GM18858 (cell line): ENCODE measurements at regions not wholly inside any gene's neighbourhood (a gene's known extent, or its start where the extent isn't known, plus 50 kb on each side); places are given as distances from the start of the nearest gene placed in this dataset.

Experiments
- ATAC-seq: cut with Tn5 transposase; IDR thresholded peaks from one replicate; pipeline ENCODE4 v1.9.1; 2021; ENCODE audit not compliant: unreplicated experiment

DNA sequence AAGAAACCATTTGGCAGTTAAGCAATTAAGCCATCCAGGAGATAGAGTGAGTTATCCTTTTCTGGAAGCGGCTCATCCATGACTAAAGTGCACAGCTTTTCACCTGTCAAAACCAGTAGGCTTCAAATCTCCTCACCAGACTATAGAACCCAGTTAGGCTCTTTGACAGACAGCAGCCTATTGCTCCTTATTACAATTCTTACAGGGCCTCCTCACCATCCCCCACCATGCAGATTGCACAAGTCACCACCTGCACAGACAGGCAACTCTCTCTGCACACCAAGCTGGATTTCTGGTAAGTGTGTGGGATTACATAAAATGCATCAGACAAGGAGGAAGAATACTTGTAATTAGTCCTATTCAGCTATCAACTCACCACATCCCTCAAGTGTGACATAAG lies 301.6 kb downstream of the SNX13 start:
- no peak for ATAC-seq

DNA sequence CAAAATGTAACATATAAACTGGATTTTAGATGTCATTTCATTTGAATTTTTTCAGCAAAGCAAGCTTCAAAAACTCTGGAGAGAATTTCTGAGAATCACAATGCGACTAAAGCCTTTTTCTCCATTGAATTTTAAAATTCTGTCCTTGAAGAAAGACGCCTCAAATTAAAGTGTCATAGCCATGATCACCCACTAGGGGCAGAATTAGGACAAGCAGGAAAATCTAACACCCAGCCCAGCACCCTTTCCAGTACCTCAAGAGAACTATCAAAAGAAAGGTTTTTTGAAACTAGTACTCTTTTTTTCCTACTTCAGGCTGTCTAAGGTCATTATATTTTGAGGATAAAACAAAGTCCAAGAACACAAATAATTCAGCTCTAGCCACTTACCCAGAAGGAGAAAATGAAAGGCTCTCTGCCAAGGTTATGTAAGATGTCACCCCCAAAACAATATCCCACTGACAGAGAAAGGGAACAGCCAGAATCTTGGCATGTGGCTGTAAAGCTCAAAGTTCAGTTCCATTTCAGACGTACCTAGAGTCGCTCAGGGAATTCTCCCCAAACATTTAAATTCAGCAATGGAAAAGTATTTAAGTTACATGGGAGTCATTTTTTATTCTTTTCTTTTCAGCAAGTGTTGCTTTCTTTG lies 299.4 kb downstream of the SNX13 start:
- peak; percentile 71 for ATAC-seq

DNA sequence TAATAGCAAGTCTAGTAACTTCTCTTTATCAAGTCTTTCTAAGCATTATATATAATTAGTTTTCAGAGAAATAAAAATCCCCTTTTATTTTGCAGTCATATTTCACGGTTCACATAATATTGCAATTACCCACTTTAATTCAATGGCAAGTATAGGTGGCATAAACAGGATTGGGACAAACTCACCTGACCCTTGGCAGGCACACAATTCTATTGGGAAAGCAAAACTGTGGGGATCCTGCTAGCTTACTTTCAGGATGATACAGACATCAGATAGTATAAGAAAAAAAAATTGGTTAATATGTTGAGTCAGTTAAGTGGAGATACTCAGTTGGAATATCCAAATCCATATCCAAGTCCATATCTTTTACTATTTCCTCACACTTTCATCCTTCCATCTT lies 294.8 kb downstream of the SNX13 start:
- no peak for ATAC-seq

DNA sequence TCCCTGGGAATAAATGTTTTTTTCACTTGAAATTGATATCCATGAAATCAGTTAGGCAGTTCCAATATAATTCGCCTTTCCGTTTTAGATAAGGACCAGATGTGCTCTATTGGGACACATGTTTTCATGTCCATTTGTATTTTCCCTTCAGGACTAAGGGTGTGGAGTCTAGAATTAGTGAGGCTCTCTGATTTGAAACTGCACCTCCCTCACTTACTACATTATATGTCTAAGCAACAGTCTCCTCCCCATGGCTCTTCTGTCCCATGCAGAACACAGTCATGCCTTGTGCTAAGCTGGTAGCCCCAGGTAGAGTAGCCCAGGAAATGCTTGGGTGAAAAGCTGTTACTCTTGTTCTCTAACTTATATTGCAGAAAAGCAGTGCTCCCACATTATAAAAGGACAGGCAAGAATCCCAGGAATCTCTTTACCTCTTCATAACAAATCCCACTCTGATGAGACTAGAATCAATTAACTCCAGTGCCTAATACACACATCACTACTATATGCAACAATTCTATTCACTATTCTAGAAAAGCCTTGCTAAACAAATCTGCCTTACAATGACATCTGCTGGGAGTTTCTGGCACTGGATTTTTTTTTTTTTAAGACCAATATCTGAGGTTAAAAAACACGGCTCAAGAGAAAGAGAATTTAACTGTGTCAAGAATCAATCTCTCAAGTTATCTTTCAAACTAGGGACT lies 293.9 kb downstream of the SNX13 start:
- ATAC-seq, result no peak

DNA sequence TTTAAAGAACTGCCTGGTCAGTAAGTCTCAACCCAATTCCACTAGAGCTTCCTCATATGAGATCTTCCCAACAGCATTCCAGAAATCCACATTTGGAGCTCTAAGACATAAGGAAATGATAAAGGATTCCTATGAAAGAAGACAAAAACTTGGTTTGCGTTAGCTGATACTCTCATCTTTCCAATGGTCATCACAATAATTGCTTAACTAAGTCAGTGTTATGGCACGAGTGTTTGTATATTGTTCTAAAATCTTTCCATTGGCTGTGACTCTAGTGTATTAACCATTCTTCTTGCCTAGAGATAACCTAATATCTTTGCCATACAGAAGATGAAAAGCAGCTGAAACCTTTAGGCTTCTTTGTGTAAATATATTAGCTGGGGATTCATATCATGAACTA lies 289.0 kb downstream of the SNX13 start:
- ATAC-seq, result no peak

DNA sequence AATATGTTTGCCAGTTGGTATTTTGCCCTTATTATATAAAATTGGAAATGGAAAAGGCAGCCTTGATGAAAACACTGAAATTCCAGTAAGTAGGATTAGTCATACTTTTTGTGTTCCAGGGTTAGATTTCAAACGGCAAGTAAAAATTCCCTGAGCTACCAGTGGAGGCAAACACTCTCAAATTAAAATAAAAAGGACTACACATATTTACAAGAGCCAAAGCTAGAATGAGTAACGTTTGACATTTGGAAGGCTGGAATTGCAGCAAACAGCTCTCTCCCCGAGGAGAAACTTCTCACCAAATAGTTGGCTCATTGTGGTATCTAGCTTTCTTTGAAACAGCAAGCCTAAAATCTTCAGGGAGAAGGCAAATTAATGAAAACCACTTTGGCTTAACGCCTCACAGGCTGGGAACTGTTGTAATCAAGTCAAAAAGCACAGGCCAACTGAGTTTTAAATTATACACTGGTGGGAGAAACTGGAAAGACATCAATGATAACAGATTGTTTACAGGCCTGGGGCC lies 288.4 kb downstream of the SNX13 start:
- no peak for ATAC-seq

DNA sequence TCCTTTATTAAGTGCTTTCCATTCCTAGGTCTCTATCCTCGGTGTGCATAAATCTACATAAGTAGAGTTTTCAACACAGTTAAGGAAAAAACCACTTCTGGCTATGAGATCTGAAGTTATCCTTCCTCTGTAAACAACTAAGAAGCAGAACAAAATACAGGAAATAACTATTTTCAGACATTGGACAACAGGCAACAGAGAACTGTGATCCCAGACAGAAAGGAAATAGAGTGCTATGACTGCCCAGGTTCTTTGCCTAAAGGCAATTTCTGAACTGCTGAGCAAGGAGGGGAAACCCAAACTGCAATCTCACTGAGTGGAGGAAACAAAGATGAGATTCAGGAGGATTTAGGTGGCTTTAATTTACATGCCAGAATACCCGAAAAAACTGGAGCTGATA lies 285.4 kb downstream of the SNX13 start:
- ATAC-seq, result no peak

DNA sequence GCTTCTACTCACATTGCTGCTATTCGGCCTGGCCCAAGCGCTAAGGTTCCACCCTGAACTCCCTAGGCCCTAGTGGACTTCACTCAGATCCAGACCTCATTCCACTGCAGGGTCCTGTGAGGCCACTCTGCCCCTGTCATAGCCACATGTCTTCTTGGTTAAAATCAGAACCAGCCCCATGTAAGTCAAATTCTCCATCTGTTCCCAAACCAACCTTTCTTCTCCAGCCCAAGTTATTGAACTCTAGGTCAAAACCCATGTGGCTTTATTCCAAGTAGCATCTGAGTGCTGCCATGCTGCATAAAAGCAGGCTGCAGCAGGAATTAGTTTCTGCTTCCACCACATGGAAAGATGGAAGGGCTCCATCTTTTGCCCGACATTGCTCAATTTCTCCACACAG lies 281.2 kb downstream of the SNX13 start:
- no peak for ATAC-seq

DNA sequence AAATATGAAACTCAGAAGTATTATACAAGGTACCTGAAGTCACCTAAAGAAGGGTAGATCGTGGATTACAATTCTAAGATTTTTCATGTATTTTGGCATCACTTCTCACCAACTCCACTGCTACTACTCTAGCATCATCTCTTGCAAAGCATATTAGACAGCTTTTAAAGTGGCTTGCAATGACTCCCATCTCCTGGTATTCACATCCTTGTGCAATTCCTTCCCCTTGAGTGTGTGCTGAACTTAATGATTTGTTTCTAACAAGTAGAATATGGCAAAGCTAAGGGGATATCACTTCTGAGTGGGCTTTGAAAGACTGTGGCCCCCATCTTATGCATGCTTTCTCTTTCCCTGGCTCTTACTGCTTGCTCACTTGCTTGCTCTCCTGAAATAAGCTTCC lies 280.2 kb downstream of the SNX13 start:
- ATAC-seq, result no peak

DNA sequence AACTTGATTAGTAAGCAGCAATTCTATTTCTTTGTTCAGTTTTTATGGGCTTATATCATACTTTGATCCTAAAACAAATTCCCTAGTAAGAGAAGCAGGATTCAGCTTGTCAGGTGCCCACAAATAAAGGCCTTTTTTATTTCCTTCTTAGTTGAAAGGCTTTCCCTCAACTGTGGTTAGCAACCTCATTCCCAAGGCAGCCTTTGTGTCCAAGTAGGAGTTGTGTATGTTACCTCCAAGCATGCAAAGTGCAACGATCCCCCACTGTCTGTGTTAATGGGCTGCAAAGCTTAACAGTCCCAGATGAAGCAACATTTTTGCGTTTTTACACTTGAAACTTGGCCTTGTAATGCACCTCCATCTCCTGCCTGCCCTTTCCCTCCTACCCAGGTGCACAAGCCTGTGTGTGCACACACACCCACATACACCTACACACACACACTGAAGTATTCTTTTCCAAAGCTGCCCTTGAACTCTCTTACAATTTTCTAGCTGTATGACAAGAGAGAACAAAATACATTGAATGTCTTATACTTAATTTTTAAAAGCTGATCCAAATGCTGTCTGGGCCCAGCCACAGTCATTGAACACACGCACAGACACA lies 278.2 kb downstream of the SNX13 start:
- no peak for ATAC-seq

DNA sequence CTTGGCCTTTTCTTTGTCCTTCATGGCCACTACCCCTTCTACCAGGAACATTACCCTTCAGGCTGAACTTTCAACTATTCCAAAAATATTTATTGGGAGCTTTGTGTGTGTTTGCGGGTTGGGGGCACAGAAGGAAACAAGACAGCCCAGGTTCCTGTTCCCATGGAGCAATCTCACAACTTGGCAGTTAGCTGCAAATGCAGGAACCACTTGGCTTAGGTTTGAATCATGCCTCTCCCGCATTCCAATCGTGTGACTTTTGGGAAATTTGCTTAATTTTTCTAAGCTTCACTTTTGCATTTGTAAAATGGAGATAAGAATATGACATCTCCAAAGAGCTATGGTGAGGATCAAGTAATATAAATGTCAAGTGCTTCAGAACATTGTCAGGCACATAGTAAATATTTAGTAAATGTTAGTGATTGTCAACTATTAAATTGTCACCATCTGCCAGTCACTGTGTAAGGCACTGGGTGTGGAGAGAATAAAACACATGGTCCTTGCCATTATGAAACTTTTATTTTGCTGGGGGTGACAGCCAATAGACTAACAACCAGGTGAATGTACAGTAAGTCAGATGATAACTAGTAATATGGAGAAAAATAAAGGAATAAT lies 277.1 kb downstream of the SNX13 start:
- no peak for ATAC-seq

DNA sequence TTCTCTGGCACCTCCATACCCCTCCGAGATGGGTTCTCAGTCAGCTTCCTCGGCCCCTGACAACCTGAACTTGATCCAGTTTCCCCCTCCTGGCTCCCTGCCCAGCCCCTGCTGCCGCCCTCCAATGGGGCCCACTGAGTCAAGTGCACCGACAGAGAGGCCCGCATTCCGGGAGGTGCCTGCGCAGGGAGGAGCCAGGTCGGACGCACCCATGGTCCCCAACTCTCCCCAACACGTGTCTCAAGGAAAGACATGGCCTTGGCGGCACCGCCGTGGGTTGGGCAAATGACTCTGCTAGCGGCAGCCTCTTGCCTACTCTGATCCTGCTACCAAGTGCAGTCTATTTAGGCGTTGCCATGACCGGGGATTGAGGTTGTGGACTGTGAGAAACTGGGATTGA lies 275.3 kb downstream of the SNX13 start:
- no peak for ATAC-seq

DNA sequence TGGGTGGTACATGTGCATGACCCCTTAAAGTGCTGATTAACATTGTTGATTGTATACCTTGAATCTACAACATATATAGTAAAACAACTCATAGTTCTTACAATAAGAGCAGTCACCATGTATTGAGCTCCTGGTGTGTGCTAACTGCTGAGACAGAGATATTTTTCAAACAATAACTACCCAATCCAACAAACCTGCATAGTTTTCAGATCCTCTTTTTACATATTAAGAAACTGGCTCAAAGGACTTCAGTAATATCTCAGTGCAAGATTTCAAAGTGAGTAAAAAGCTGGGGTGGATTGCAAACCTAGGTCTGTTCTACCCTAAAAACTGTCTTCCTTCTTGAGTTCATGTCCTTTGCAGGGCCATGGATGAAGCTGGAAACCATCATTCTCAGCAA lies 272.2 kb downstream of the SNX13 start:
- peak; percentile 62 for ATAC-seq

DNA sequence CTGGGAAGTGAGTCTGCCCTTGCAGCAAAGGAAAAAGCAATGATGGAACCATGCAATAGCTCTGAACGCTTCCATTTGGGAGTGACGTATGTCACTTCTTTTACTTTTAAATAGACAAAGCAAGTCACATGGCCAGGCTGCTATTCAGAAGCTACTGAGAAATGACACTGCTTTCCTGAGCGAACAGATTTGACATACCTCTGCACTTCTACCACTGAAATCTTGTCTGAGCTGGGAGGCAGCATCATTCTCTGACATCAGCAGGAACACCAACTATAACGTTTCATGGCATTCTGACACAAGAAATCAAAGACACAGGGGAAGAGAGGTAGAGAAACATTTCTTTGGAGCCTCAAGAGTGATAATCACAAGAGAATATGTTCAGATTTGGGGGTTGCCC lies 271.1 kb downstream of the SNX13 start:
- no peak for ATAC-seq

DNA sequence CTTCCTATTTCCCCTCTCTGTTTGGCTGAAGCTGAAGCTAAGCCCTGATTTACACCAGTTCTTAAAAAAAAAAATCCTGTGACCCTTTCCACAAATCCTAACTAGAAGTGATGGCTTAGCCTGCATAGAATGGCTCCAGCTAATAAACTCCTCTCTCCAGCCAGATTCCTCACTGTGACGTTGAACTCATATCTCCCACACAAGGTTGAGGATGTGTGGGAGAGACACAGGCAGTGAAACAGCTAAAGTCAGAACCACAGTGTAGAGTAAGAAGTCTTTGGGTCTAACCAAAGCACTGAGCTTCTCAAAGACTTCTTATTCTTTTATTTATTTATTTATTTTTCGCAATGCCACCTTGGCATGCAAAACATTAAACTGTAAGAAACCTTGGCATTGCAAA lies 268.3 kb downstream of the SNX13 start:
- ATAC-seq, result no peak

DNA sequence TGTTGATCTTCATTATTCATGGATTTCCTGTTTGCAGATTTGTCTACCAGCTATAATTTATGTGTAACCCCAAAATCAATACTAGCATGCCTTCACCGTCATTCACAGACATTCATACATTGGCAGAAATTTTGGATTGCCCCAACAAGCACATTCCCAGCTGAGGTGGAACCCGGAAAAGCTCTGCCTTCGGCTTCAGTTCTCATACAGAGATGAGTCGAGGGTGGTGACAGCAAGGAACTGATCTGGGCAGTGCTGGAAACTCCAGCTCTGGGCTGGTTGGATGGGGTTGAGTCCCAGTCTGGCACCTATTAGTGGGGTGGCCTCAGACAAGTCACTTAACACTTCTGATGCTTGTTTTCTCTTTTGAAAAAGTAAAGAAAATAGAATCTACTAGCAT lies 267.5 kb downstream of the SNX13 start:
- ATAC-seq, result no peak

DNA sequence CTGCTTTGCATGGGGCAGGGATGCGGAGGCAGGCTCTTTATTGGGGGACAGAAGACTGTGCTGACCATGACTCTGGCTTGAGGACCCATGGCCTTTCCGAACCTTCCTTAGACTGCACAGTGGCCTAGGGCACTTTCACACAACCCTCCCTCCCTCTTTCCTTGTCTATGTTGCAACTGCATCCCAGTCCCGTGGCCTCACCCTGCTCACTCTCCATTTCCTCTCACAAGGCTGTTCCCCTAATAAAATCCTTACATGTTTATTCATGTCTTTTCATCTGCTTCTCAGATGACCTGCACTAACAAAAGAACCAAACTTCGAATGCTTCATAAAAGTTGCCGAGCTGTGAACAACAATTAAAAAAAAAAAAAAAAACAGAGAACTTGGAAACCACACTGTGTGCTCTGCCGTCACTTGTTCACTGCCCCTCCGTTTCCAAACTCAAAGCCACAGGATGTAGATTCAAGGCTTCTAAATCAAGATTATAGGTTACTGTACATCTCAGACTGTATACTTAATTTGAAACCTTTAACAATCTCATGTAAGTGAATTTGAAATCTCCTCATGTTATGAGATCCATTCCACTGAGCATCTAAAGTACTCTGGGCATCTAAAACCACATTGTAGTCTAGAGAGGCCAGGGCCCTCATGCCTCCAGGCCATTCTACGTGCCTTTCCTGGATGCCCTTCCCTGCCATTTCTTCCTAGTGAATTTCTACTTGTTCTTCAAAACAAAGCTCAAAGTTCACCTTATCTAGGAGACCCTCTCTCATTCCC lies 265.9 kb downstream of the SNX13 start:
- no peak for ATAC-seq

DNA sequence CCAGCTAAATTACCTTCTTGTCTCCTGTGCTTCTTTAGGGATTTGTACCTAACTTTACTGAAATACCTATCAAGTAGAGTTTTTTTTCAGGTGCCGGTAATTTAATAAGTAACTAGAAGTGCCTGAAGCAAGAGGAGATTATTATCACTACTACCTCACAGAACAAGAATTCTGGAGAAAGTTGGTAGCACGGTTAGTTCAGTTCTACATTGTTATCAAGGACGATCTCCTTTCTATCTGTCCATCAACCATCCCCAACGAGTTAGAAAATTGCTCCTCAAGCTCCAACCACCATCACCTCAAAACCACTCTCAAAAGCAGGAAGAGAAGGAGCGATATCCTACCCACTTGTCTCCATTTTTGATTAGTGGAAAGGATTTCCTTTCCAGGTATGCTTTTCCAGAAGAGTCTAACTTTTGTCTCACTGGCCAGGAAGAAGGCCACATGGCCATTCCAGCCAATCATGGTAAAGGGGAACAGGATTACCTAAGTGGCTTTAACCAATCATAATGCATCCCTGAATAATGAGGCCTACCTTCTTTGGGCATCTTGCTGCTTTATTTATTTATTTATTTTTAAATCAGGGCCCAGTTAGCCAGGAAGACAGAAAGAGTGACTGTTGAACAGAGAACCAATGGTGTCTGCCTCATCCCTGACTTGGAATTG lies 265.2 kb downstream of the SNX13 start:
- ATAC-seq, result no peak

DNA sequence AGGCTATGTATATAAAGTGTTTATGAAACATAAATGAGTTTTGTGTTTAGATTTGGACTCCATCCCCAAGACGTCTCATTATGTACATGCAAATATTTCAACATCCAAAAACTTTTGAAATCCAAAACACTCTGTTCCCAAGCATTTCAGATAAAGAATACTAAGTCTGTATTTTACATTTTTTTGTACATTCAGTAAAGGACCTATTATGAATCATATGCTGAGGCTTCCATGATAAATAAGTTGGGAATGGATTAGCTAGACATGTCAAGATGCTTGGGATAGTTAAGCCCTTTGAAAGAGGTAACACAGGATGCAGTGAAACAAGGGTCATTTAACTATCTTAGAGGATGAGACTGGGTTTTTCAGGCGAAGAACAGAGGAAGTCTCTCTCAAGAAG lies 262.9 kb downstream of the SNX13 start:
- no peak for ATAC-seq

DNA sequence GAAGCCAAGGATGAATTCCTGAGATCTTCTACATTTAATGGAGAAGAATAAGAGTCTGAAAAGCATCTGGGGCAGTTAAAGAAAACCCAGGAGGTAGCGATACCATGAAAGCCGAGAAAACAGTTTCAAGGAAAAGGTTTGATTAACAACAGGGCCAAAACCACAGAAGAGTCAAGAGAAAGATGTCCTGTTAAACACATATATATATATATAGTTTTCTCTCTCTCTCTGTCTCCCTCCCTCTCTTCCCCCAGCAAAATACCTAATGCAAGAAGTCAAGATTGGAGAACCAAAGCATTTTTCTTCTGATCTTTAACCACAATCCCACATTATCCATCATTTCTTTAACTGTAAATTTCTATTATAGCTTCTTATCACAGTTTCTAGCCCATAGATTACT lies 261.4 kb downstream of the SNX13 start:
- no peak for ATAC-seq

DNA sequence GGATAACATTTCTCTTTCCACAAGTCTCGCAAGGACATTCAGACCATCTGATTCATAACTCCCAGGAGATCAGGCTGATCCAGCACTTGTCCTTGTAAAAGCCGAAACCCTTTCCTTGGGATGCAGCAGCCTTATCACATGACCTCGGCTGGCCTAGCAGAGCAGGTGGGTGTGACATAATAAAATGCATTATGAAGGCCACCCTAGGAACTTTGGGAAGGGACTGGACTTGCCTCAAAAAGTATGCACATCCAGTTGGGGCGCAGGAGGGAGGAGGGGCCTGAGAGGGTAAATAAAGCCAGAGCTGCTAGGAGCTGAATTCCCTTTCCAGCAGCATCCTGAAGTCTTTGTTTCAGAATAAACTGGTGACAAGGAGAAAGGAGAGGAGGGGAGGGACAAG lies 260.8 kb downstream of the SNX13 start:
- ATAC-seq, result no peak
